ENCODE measurements at regions not wholly inside any gene's neighbourhood (a gene's known extent, or its start where the extent isn't known, plus 50 kb on each side); places are given as distances from the start of the nearest gene placed in this dataset.

GRCh38 chr3:103089758-103090157 lies 654.9 kb downstream of the ZPLD1 start:
- ChIA-PET POLR2A (no interaction called here), CTCF (no interaction called here)
- H3K9me3 Mint-ChIP-seq, result peaks cover 2% of the 10 kb centered on the region
- H3K4me3 Mint-ChIP-seq, result no peak overlapping the region
- no peaks in the 10 kb centered on the region for H3K27me3 Mint-ChIP-seq
- no peaks in the 10 kb centered on the region for H3K36me3 Mint-ChIP-seq (ENCODE audit: low read depth)
- H3K27ac Mint-ChIP-seq, result no peak overlapping the region
- DNase-seq, result no peak
- no peaks in the 10 kb centered on the region for H3K4me1 Mint-ChIP-seq

- Mint-ChIP-seq H3K4me3 (no peak overlapping the region), H3K36me3 (ENCODE audit: low read depth) (no peaks in the 10 kb centered on the region), H3K4me1 (no peaks in the 10 kb centered on the region), H3K27me3 (no peaks in the 10 kb centered on the region), H3K9me3 (no peaks in the 10 kb centered on the region), H3K27ac (no peak overlapping the region)
- no peak for DNase-seq
- ChIA-PET POLR2A (no interaction called here), CTCF (no interaction called here)
Measured at GRCh38 chr3:103105206-103105605, 670.4 kb downstream of the ZPLD1 start.

- no peaks in the 10 kb centered on the region for H3K36me3 Mint-ChIP-seq (ENCODE audit: low read depth)
- no peaks in the 10 kb centered on the region for H3K27me3 Mint-ChIP-seq
- H3K9me3 Mint-ChIP-seq, result no peaks in the 10 kb centered on the region
- no peak for DNase-seq
- H3K4me3 Mint-ChIP-seq, result no peak overlapping the region
- ChIA-PET POLR2A (no interaction called here), CTCF (no interaction called here)
- no peaks in the 10 kb centered on the region for H3K4me1 Mint-ChIP-seq
- H3K27ac Mint-ChIP-seq, result no peak overlapping the region
Measured at GRCh38 chr3:103112273-103112672, 677.5 kb downstream of the ZPLD1 start.

- Mint-ChIP-seq H3K4me1 (no peaks in the 10 kb centered on the region), H3K27ac (no peak overlapping the region), H3K36me3 (ENCODE audit: low read depth) (no peaks in the 10 kb centered on the region), H3K9me3 (peaks cover 3% of the 10 kb centered on the region), H3K4me3 (no peak overlapping the region), H3K27me3 (no peaks in the 10 kb centered on the region)
- POLR2A ChIA-PET, result no interaction called here
- DNase-seq, result no peak
- CTCF ChIA-PET, result no interaction called here
Measured at GRCh38 chr3:103126115-103126514, 691.3 kb downstream of the ZPLD1 start.

- DNase-seq, result no peak
- POLR2A ChIA-PET, result no interaction called here
- H3K27ac Mint-ChIP-seq, result no peak overlapping the region
- CTCF ChIA-PET, result no interaction called here
- H3K27me3 Mint-ChIP-seq, result no peaks in the 10 kb centered on the region
- no peaks in the 10 kb centered on the region for H3K36me3 Mint-ChIP-seq (ENCODE audit: low read depth)
- peaks cover 3% of the 10 kb centered on the region for H3K9me3 Mint-ChIP-seq
- no peak overlapping the region for H3K4me3 Mint-ChIP-seq
- H3K4me1 Mint-ChIP-seq, result no peaks in the 10 kb centered on the region
Measured at GRCh38 chr3:103127098-103127630, 692.3 kb downstream of the ZPLD1 start.

GRCh38 chr3:103127737-103128136 lies 692.9 kb downstream of the ZPLD1 start:
- CTCF ChIA-PET, result no interaction called here
- Mint-ChIP-seq H3K27me3 (no peaks in the 10 kb centered on the region), H3K9me3 (peaks cover 3% of the 10 kb centered on the region), H3K4me1 (no peaks in the 10 kb centered on the region), H3K36me3 (ENCODE audit: low read depth) (no peaks in the 10 kb centered on the region), H3K4me3 (no peak overlapping the region), H3K27ac (no peak overlapping the region)
- DNase-seq, result no peak
- POLR2A ChIA-PET, result no interaction called here

GRCh38 chr3:103134023-103134724 lies 699.4 kb downstream of the ZPLD1 start:
- ChIA-PET CTCF (no interaction called here), POLR2A (no interaction called here)
- Mint-ChIP-seq H3K27ac (no peak overlapping the region), H3K9me3 (peaks cover 3% of the 10 kb centered on the region), H3K4me1 (no peaks in the 10 kb centered on the region), H3K4me3 (no peak overlapping the region), H3K27me3 (no peaks in the 10 kb centered on the region), H3K36me3 (ENCODE audit: low read depth) (no peaks in the 10 kb centered on the region)
- no peak for DNase-seq

GRCh38 chr3:103136621-103137020 lies 701.8 kb downstream of the ZPLD1 start:
- Mint-ChIP-seq H3K9me3 (no peaks in the 10 kb centered on the region), H3K4me3 (no peak overlapping the region), H3K27ac (no peak overlapping the region), H3K4me1 (no peaks in the 10 kb centered on the region), H3K27me3 (no peaks in the 10 kb centered on the region), H3K36me3 (ENCODE audit: low read depth) (no peaks in the 10 kb centered on the region)
- DNase-seq, result no peak
- POLR2A ChIA-PET, result no interaction called here
- CTCF ChIA-PET, result no interaction called here

GRCh38 chr3:103137830-103138229 lies 703.0 kb downstream of the ZPLD1 start:
- Mint-ChIP-seq H3K36me3 (ENCODE audit: low read depth) (no peaks in the 10 kb centered on the region), H3K27me3 (no peaks in the 10 kb centered on the region), H3K27ac (no peak overlapping the region), H3K9me3 (no peaks in the 10 kb centered on the region), H3K4me3 (no peak overlapping the region), H3K4me1 (no peaks in the 10 kb centered on the region)
- no peak for DNase-seq
- ChIA-PET CTCF (no interaction called here), POLR2A (no interaction called here)

GRCh38 chr3:103158183-103158582 lies 723.4 kb downstream of the ZPLD1 start:
- CTCF ChIA-PET, result no interaction called here

GRCh38 chr3:103166890-103167289 lies 732.1 kb downstream of the ZPLD1 start:
- Mint-ChIP-seq H3K36me3 (ENCODE audit: low read depth) (no peaks in the 10 kb centered on the region), H3K27ac (no peak overlapping the region), H3K27me3 (no peaks in the 10 kb centered on the region), H3K4me1 (no peaks in the 10 kb centered on the region), H3K4me3 (no peak overlapping the region), H3K9me3 (peaks cover 2% of the 10 kb centered on the region)
- POLR2A ChIA-PET, result no interaction called here
- CTCF ChIA-PET, result no interaction called here
- DNase-seq, result no peak

More at GRCh38 chr3:103158183-103158582, 723.4 kb downstream of the ZPLD1 start:
- H3K9me3 Mint-ChIP-seq, result no peaks in the 10 kb centered on the region
- H3K27me3 Mint-ChIP-seq, result no peaks in the 10 kb centered on the region
- no peaks in the 10 kb centered on the region for H3K36me3 Mint-ChIP-seq (ENCODE audit: low read depth)
- no peaks in the 10 kb centered on the region for H3K4me1 Mint-ChIP-seq
- H3K4me3 Mint-ChIP-seq, result no peak overlapping the region
- DNase-seq, result no peak
- POLR2A ChIA-PET, result no interaction called here
- no peak overlapping the region for H3K27ac Mint-ChIP-seq

- POLR2A ChIA-PET, result no interaction called here
- no peaks in the 10 kb centered on the region for H3K27me3 Mint-ChIP-seq
- CTCF ChIA-PET, result no interaction called here
- no peaks in the 10 kb centered on the region for H3K4me1 Mint-ChIP-seq
- H3K4me3 Mint-ChIP-seq, result no peak overlapping the region
- peaks cover 2% of the 10 kb centered on the region for H3K9me3 Mint-ChIP-seq
- no peaks in the 10 kb centered on the region for H3K36me3 Mint-ChIP-seq (ENCODE audit: low read depth)
- DNase-seq, result no peak
- no peak overlapping the region for H3K27ac Mint-ChIP-seq
Measured at GRCh38 chr3:103167850-103168249, 733.0 kb downstream of the ZPLD1 start.

GRCh38 chr3:103169289-103169688 lies 734.5 kb downstream of the ZPLD1 start:
- no peak for DNase-seq
- POLR2A ChIA-PET, result no interaction called here
- H3K36me3 Mint-ChIP-seq (ENCODE audit: low read depth), result no peaks in the 10 kb centered on the region
- no peak overlapping the region for H3K4me3 Mint-ChIP-seq
- no peaks in the 10 kb centered on the region for H3K27me3 Mint-ChIP-seq
- no peaks in the 10 kb centered on the region for H3K4me1 Mint-ChIP-seq
- no peak overlapping the region for H3K27ac Mint-ChIP-seq
- H3K9me3 Mint-ChIP-seq, result peaks cover 2% of the 10 kb centered on the region
- CTCF ChIA-PET, result no interaction called here

- no peaks in the 10 kb centered on the region for H3K4me1 Mint-ChIP-seq
- DNase-seq, result no peak
- H3K9me3 Mint-ChIP-seq, result peaks cover 2% of the 10 kb centered on the region
- H3K27ac Mint-ChIP-seq, result no peak overlapping the region
- POLR2A ChIA-PET, result no interaction called here
- no peaks in the 10 kb centered on the region for H3K27me3 Mint-ChIP-seq
- CTCF ChIA-PET, result no interaction called here
- no peaks in the 10 kb centered on the region for H3K36me3 Mint-ChIP-seq (ENCODE audit: low read depth)
- H3K4me3 Mint-ChIP-seq, result no peak overlapping the region
Measured at GRCh38 chr3:103170651-103171050, 735.8 kb downstream of the ZPLD1 start.

All from activated CD4-positive, alpha-beta T cell treated with anti-CD3 and anti-CD28 coated beads, Interleukin-2, amount 10 ng/mL, durations not matched to agents 7 days and 5 days (primary cell).